Esophagus squamous epithelium (tissue), 5 donors: ENCODE measurements at regions not wholly inside any gene's neighbourhood (a gene's known extent, or its start where the extent isn't known, plus 50 kb on each side); places are given as distances from the start of the nearest gene placed in this dataset.

Source experiments
- DNase-seq: peaks from one replicate; lab custom pipeline; 2025; lab: John Stamatoyannopoulos, UW
- H3K27ac ChIP-seq, 4 donors: fragments of 200-600 bp; sonication (generic); one replicate each; pipeline ENCODE4 v1.5.1; 2016 to 2019; ENCODE audit warnings: mild to moderate bottlenecking in 1 of 4
- H3K27me3 ChIP-seq, 4 donors: fragments of 200-600 bp; sonication (generic); 1 replicate in 3 of 4; 2 replicates in 1 of 4; pipeline versions ENCODE4 v1.5.1 to v1.6.0; 2017 to 2021; ENCODE audit warnings: antibody characterized with exemption in 1 of 4
- H3K36me3 ChIP-seq, 3 donors: fragments of 200-600 bp; sonication (generic); one replicate each; pipeline ENCODE4 v1.5.1; 2016 to 2019
- H3K4me1 ChIP-seq, 3 donors: fragments of 200-600 bp; sonication (generic); one replicate each; pipeline ENCODE4 v1.5.1; 2017 to 2019
- H3K4me3 ChIP-seq, 4 donors: fragments of 200-600 bp; sonication (generic); 1 replicate in 3 of 4; 2 replicates in 1 of 4; pipeline ENCODE4 v1.5.1; 2016 to 2019; ENCODE audit warnings: mild to moderate bottlenecking in 2 of 4, moderate library complexity in 1 of 4
- H3K9me3 ChIP-seq, 3 donors: fragments of 200-600 bp; sonication (generic); one replicate each; pipeline ENCODE4 v1.5.1; 2016 to 2019
- POLR2A ChIP-seq, 4 donors: fragments of 450-650 bp; IDR thresholded peaks; one replicate each; pipeline ENCODE4 v1.6.1; 2017; ENCODE audit warnings: antibody characterized with exemption in 4 of 4, mild to moderate bottlenecking in 4 of 4, moderate library complexity in 3 of 4
- WGBS, 2 donors: methylation state at CpG; one replicate each; pipeline ENCODE4 v1.1.5; 2018; 5-methylcytosine and 5-hydroxymethylcytosine counted together
- intact Hi-C: fragments of 100-400 bp; cut with DNase I; formaldehyde crosslinking; loops from one replicate; pipeline ENCODE4 v1.15.0; 2022
- TF ChIP-seq, protein P1 (sequence below), 6 experiments: fragments of 450-650 bp in 4 of 6; fragments of 200-600 bp in 2 of 6; sonication (generic) in 2 of 6; IDR thresholded peaks; one replicate each; pipeline ENCODE4 v1.5.1; 2016 to 2019; ENCODE audit warnings: antibody characterized with exemption in 6 of 6, mild to moderate bottlenecking in 4 of 6, moderate library complexity in 4 of 6
- donor health status: DM: yes; HTN: yes; CAD: no.

DNA sequence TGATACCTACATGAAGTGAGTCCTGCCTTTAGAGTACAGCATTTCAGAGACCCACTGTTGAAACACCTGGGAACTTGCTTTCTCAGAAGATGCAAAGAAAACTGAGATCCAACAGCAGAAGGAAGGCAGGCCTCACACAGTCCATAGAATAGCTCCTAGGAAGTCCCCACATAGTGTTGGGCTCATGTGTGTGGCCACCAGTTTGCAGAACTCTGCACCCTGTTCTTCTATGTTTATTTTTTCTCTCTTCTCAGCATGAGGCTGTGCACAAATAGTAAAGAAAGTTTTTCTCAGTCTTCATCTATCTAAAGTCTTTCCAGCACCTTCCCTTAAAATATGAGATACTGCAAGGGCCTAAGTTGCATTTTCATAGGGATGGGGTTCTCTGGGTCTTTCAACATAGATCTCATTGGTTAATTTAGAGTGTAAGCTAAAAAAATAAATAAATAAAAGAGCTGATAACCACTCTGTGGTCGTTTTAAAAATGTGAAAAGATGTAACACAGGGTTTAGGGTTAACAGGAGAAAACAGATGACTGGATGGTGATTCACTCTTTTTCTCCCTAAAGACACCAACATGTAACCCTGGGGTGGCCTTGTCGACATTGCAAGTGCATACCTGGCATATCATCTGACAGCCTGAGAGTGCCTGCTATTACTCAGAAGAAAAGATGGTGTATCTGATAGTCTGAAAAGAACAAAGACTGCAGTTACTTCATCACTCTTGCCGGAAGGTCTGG is 94.6 kb downstream of the ZC3H11B start:
- DNase-seq: no peak
- Histone ChIP-seq H3K36me3 (no peaks in the 10 kb centered on the region), H3K27me3 (no peaks in the 10 kb centered on the region), H3K4me1 (no peaks in the 10 kb centered on the region), H3K27ac (no peak overlapping the region), H3K9me3 (no peaks in the 10 kb centered on the region), H3K4me3 (no peak overlapping the region)
- WGBS, 2 donors: 19 to 28% methylated on average over 3 of the region's 3 CpGs
- no peak for TF ChIP-seq POLR2A (IDR thresholded peaks at IDR 0.05)
- TF ChIP-seq, protein P1, sequence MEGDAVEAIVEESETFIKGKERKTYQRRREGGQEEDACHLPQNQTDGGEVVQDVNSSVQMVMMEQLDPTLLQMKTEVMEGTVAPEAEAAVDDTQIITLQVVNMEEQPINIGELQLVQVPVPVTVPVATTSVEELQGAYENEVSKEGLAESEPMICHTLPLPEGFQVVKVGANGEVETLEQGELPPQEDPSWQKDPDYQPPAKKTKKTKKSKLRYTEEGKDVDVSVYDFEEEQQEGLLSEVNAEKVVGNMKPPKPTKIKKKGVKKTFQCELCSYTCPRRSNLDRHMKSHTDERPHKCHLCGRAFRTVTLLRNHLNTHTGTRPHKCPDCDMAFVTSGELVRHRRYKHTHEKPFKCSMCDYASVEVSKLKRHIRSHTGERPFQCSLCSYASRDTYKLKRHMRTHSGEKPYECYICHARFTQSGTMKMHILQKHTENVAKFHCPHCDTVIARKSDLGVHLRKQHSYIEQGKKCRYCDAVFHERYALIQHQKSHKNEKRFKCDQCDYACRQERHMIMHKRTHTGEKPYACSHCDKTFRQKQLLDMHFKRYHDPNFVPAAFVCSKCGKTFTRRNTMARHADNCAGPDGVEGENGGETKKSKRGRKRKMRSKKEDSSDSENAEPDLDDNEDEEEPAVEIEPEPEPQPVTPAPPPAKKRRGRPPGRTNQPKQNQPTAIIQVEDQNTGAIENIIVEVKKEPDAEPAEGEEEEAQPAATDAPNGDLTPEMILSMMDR (IDR thresholded peaks at IDR 0.05): no peak
- intact Hi-C loops: no loop called here

DNA sequence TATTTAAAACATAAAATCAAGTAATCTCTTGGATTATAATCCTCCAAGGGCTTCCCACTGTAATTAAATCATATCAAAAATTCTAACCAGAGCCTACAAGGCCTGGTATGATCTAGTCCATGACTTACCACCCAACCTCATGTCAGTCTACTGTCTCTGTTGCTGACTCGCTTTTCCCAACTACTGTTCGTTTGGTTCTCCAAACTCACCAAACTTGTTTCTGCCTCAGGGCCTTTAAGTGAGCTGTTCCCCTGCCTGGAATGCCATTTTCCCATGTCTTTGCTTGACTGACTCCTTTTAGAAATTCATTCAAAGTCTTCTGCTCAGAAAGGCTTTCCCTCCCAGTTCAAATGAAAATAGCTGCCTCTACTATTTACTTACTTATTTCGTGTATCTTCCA is 95.9 kb downstream of the ZC3H11B start:
- Histone ChIP-seq H3K27me3 (no peaks in the 10 kb centered on the region), H3K4me1 (no peaks in the 10 kb centered on the region), H3K27ac (no peak overlapping the region), H3K4me3 (no peak overlapping the region), H3K9me3 (no peaks in the 10 kb centered on the region), H3K36me3 (no peaks in the 10 kb centered on the region)
- DNase-seq: no peak
- whole genome bisulfite sequencing, 2 donors: 51 to 52% methylated on average over 3 of the region's 3 CpGs
- TF ChIP-seq POLR2A (IDR thresholded peaks at IDR 0.05): no peak
- TF ChIP-seq, protein P1 (IDR thresholded peaks at IDR 0.05): no peak
- intact Hi-C loops: no loop called here

DNA sequence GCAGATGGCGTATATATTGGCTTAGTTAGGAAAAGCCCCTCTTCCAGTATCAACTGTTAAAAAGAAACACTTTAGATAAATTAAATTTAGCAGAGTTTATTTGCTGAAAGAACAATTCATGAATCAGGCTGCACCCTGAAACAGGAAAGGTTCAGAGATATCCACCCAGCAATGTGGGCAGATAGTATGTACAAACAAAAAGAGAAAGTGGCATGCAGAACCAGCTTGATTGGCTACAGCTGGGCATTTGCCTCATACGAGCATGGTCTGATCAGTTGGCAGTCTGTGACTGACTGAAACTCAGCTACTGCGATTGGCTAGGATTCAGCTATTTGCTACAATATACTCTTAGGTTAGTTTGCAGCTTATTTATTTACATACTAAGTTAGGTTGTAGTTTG is 98.2 kb downstream of the ZC3H11B start:
- H3K36me3 ChIP-seq: no peaks in the 10 kb centered on the region
- TF ChIP-seq, protein P1 (IDR thresholded peaks at IDR 0.05): no peak
- TF ChIP-seq POLR2A (IDR thresholded peaks at IDR 0.05): no peak
- 56 to 68% methylated on average over 3 of the region's 3 CpGs for WGBS, 2 donors
- intact Hi-C loops: no loop called here
- H3K9me3 ChIP-seq: no peaks in the 10 kb centered on the region
- no peak overlapping the region for H3K4me3 ChIP-seq
- no peaks in the 10 kb centered on the region for H3K27me3 ChIP-seq
- H3K27ac ChIP-seq: no peak overlapping the region
- no peak for DNase-seq
- H3K4me1 ChIP-seq: no peaks in the 10 kb centered on the region

DNA sequence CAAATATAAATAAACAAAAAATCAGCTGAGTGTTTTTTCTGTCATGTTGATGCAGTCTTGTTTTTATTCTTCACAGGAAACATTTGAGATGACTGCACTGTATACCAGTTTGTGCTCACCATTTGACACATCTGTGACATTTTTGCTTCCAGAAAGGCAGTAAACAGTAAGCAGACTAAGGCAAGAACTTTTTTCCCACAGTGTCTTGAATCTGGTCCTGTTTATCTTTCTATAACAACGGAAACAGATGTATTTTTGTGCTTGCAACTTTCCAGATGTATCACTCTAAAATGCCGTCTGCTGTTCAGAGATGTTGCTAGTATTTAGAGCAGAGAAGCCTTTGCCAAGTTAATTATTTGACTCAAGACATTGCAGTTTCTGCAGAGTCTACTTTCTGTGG is 105.5 kb downstream of the ZC3H11B start:
- Histone ChIP-seq H3K4me1 (no peaks in the 10 kb centered on the region), H3K27me3 (no peaks in the 10 kb centered on the region), H3K9me3 (no peaks in the 10 kb centered on the region), H3K4me3 (no peak overlapping the region), H3K36me3 (no peaks in the 10 kb centered on the region), H3K27ac (no peak overlapping the region)
- no peak for TF ChIP-seq POLR2A (IDR thresholded peaks at IDR 0.05)
- TF ChIP-seq, protein P1 (IDR thresholded peaks at IDR 0.05): no peak
- intact Hi-C loops: no loop called here
- DNase-seq: no peak
- 47 to 66% methylated on average over 2 of the region's 2 CpGs for WGBS, 2 donors

DNA sequence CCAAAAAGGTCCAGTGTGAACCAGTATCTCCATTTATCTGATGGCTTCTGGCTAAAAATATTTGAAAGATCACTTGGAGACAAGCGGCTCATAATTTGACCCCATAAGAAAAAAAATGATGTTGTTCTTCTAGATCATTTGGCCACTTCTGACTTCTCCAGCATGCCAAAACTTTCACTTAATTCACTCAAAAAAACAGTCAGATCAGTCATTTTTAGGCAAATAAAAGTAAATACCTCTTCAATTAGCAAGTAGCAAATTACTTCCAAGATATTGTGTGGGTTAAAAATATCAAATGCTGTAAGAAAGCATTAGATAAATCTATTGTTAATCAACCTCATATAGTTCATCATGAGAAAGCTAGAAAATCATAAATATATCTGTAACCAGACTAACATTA is 106.0 kb downstream of the ZC3H11B start:
- no peaks in the 10 kb centered on the region for H3K4me1 ChIP-seq
- no peak overlapping the region for H3K27ac ChIP-seq
- H3K4me3 ChIP-seq: no peak overlapping the region
- no peak for TF ChIP-seq POLR2A (IDR thresholded peaks at IDR 0.05)
- TF ChIP-seq, protein P1 (IDR thresholded peaks at IDR 0.05): no peak
- no peaks in the 10 kb centered on the region for H3K9me3 ChIP-seq
- intact Hi-C loops: no loop called here
- WGBS, 2 donors: 77 to 78% methylated on average over 1 of the region's 1 CpG
- no peak for DNase-seq
- H3K36me3 ChIP-seq: no peaks in the 10 kb centered on the region
- no peaks in the 10 kb centered on the region for H3K27me3 ChIP-seq
